ENCODE measurements at regions not wholly inside any gene's neighbourhood (a gene's known extent, or its start where the extent isn't known, plus 50 kb on each side); places are given as distances from the start of the nearest gene placed in this dataset.

DNA sequence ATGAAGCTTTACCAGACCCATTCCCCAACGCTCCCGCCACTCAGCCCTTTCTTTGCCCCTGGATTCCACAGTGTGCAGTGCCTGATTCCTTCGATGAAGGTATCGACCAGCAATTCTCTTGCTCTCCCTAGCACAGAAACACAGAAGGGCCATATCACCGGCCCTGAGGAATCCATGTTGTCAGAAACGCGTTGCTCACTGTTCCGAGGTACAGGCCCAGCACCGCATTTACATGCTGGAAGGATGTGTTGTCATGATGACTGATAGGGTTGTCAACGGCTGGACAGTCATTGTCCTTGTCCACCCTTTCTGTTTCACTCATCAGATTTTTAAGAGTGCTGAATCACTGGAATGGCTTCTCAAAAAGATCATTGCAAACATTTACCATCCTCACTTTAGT lies 57.2 kb upstream of the GPR6 start:
- Mint-ChIP-seq H3K27ac (no peak overlapping the region), H3K4me3 (no peak overlapping the region)
- no peak overlapping the region for H2AFZ ChIP-seq (ENCODE audit: insufficient read depth, low read depth, low read length, poor library complexity, severe bottlenecking)

DNA sequence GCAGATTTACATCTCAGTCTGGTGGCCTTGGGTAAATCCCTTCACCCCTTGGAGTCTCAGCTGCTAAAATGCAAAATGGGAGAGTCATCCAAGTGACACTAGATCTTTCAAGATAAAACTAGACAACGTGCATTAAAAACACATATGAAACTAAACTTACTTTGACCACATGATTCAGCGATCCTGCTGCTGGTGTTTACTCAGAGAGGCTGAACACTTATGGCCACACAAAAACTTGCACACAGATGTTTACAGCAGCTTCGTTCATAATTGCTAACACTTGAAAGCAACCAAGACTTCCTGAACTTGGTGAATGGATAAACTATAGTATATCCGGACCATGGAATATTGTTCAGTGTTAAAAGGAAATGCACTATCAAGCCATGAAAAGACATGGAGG lies 55.3 kb upstream of the GPR6 start:
- no peak overlapping the region for H3K4me3 ChIP-seq (ENCODE audit: control extremely low read depth in 1 of 5, extremely low read depth in 1 of 5, insufficient read depth in 1 of 5, low read depth in 2 of 5, low read length in 4 of 5)
- H3K4me1 ChIP-seq (ENCODE audit: control insufficient read depth in 2 of 2, insufficient read depth in 2 of 2, low read length in 2 of 2): no peaks in the 10 kb centered on the region
- H3K9me3 Mint-ChIP-seq (ENCODE audit: insufficient read depth): no peaks in the 10 kb centered on the region
- H3K9ac ChIP-seq (ENCODE audit: low read length): no peak overlapping the region
- no peak overlapping the region for H3K27ac ChIP-seq (ENCODE audit: low read length in 2 of 2)
- DNase-seq (no peak), ATAC-seq (ENCODE audit: low read depth) (no peak)
- H3K79me2 ChIP-seq (ENCODE audit: control insufficient read depth, insufficient read depth, low read length): no peaks in the 10 kb centered on the region
- no peak overlapping the region for H2AFZ ChIP-seq (ENCODE audit: insufficient read depth, low read depth, low read length, poor library complexity, severe bottlenecking)
- TF ChIP-seq, protein P1, sequence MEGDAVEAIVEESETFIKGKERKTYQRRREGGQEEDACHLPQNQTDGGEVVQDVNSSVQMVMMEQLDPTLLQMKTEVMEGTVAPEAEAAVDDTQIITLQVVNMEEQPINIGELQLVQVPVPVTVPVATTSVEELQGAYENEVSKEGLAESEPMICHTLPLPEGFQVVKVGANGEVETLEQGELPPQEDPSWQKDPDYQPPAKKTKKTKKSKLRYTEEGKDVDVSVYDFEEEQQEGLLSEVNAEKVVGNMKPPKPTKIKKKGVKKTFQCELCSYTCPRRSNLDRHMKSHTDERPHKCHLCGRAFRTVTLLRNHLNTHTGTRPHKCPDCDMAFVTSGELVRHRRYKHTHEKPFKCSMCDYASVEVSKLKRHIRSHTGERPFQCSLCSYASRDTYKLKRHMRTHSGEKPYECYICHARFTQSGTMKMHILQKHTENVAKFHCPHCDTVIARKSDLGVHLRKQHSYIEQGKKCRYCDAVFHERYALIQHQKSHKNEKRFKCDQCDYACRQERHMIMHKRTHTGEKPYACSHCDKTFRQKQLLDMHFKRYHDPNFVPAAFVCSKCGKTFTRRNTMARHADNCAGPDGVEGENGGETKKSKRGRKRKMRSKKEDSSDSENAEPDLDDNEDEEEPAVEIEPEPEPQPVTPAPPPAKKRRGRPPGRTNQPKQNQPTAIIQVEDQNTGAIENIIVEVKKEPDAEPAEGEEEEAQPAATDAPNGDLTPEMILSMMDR (IDR thresholded peaks at IDR 0.05): no peak
- TF ChIP-seq EZH2 (IDR thresholded peaks at IDR 0.05; ENCODE audit: borderline replicate concordance, insufficient read depth, low read depth, low read length, poor library complexity, severe bottlenecking): no peak
- H4K20me1 ChIP-seq (ENCODE audit: control insufficient read depth, insufficient read depth, low read length, poor library complexity, severe bottlenecking): no peaks in the 10 kb centered on the region
- intact Hi-C loops (cut with micrococcal nuclease): no loop called here
- H3K4me2 ChIP-seq (replicated peaks; ENCODE audit: low read depth, low read length, poor library complexity, severe bottlenecking): no peak overlapping the region
- ChIA-PET CTCF (no interaction called here), POLR2A (no interaction called here)
- H3K4me3 Mint-ChIP-seq: no peak overlapping the region
- no peaks in the 10 kb centered on the region for H3K27me3 ChIP-seq (replicated peaks in 1 of 4; ENCODE audit: control extremely low read depth in 1 of 4, control insufficient read depth in 3 of 4, insufficient read depth in 4 of 4, low read length in 3 of 4)
- no peak overlapping the region for H3K27ac Mint-ChIP-seq
- H3K27me3 Mint-ChIP-seq: peaks cover 23% of the 10 kb centered on the region
- no peaks in the 10 kb centered on the region for H3K9me3 ChIP-seq (ENCODE audit: control extremely low read depth in 1 of 3, control insufficient read depth in 2 of 3, insufficient read depth in 1 of 3, low read length in 2 of 3)
- 33% methylated on average over 2 of the region's 4 CpGs for WGBS (ENCODE audit: insufficient coverage)
- no peaks in the 10 kb centered on the region for H3K4me1 Mint-ChIP-seq
- no peaks in the 10 kb centered on the region for H3K36me3 ChIP-seq (replicated peaks in 1 of 2; ENCODE audit: control extremely low read depth in 1 of 2, control insufficient read depth in 1 of 2, extremely low read depth in 1 of 2, insufficient read depth in 2 of 2, low read length in 1 of 2)

More for the DNA sequence above, 57.2 kb upstream of the GPR6 start:
- H3K27ac ChIP-seq (ENCODE audit: low read length in 2 of 2): no peak overlapping the region
- H3K27me3 Mint-ChIP-seq: peaks cover 20% of the 10 kb centered on the region
- H3K4me2 ChIP-seq (replicated peaks; ENCODE audit: low read depth, low read length, poor library complexity, severe bottlenecking): no peak overlapping the region
- no peaks in the 10 kb centered on the region for H3K4me1 Mint-ChIP-seq
- TF ChIP-seq EZH2 (IDR thresholded peaks at IDR 0.05; ENCODE audit: borderline replicate concordance, insufficient read depth, low read depth, low read length, poor library complexity, severe bottlenecking): no peak
- TF ChIP-seq, protein P1 (IDR thresholded peaks at IDR 0.05): no peak
- ATAC-seq (ENCODE audit: low read depth) (no peak), DNase-seq (no peak)
- WGBS (ENCODE audit: insufficient coverage): 100% methylated on average over 6 of the region's 10 CpGs
- no peak overlapping the region for H3K4me3 ChIP-seq (ENCODE audit: control extremely low read depth in 1 of 5, extremely low read depth in 1 of 5, insufficient read depth in 1 of 5, low read depth in 2 of 5, low read length in 4 of 5)
- no peaks in the 10 kb centered on the region for H3K36me3 ChIP-seq (replicated peaks in 1 of 2; ENCODE audit: control extremely low read depth in 1 of 2, control insufficient read depth in 1 of 2, extremely low read depth in 1 of 2, insufficient read depth in 2 of 2, low read length in 1 of 2)
- no peaks in the 10 kb centered on the region for H3K27me3 ChIP-seq (replicated peaks in 1 of 4; ENCODE audit: control extremely low read depth in 1 of 4, control insufficient read depth in 3 of 4, insufficient read depth in 4 of 4, low read length in 3 of 4)
- POLR2A ChIA-PET: no interaction called here
- peaks cover 0 to 4% (median 0%) of the 10 kb centered on the region in 3 donors for H3K9me3 ChIP-seq (ENCODE audit: control extremely low read depth in 1 of 3, control insufficient read depth in 2 of 3, insufficient read depth in 1 of 3, low read length in 2 of 3)
- H3K79me2 ChIP-seq (ENCODE audit: control insufficient read depth, insufficient read depth, low read length): no peaks in the 10 kb centered on the region
- no peaks in the 10 kb centered on the region for H3K4me1 ChIP-seq (ENCODE audit: control insufficient read depth in 2 of 2, insufficient read depth in 2 of 2, low read length in 2 of 2)
- H3K9ac ChIP-seq (ENCODE audit: low read length): no peak overlapping the region
- CTCF ChIA-PET: no interaction called here
- H4K20me1 ChIP-seq (ENCODE audit: control insufficient read depth, insufficient read depth, low read length, poor library complexity, severe bottlenecking): no peaks in the 10 kb centered on the region
- intact Hi-C loops (cut with micrococcal nuclease): no loop called here
- H3K9me3 Mint-ChIP-seq (ENCODE audit: insufficient read depth): no peaks in the 10 kb centered on the region
